Natural killer cell (primary cell): ENCODE measurements at regions not wholly inside any gene's neighbourhood (a gene's known extent, or its start where the extent isn't known, plus 50 kb on each side); places are given as distances from the start of the nearest gene placed in this dataset.

ENCODE experiments used
- ATAC-seq, 3 donors: fragments of 150-1000 bp in 2 of 3; fragments of 200-7000 bp in 1 of 3; cut with Tn5 transposase; 1 replicate in 1 of 3; 2 replicates in 2 of 3; pipeline ENCODE4 v1.10.0; 2021; ENCODE audit warnings: mild to moderate bottlenecking in 2 of 3, moderate library complexity in 2 of 3
- DNase-seq, 2 donors: peaks; one replicate each; pipeline versions ENCODE4 v3.0.0 to v3.0.0-alpha.2; 2013 to 2021; ENCODE audit warnings: mixed read lengths in 1 of 2
- H3K27ac ChIP-seq: one replicate; pipeline ENCODE4 v1.5.1; 2013; ENCODE audit warnings: mild to moderate bottlenecking, low read length
- H3K27me3 ChIP-seq: one replicate; pipeline ENCODE4 v1.6.1; 2013; ENCODE audit warnings: low read length; ENCODE audit not compliant: control insufficient read depth, insufficient read depth
- H3K36me3 ChIP-seq: one replicate; pipeline ENCODE4 v1.6.1; 2013; ENCODE audit warnings: low read length; ENCODE audit not compliant: control insufficient read depth, insufficient read depth
- H3K4me1 ChIP-seq: one replicate; pipeline ENCODE4 v1.6.1; 2013; ENCODE audit warnings: low read length; ENCODE audit not compliant: control insufficient read depth, insufficient read depth
- H3K4me3 ChIP-seq: one replicate; pipeline ENCODE4 v1.5.1; 2013; ENCODE audit warnings: low read length
- H3K9me3 ChIP-seq: one replicate; pipeline ENCODE4 v1.6.1; 2013; ENCODE audit warnings: low read length; ENCODE audit not compliant: control insufficient read depth, insufficient read depth
- H3K27ac Mint-ChIP-seq, 2 donors: one replicate each; pipeline ENCODE4 v1.8.0; 2022; ENCODE audit warnings: mild to moderate bottlenecking in 2 of 2, mixed read lengths in 2 of 2, moderate library complexity in 1 of 2
- H3K27me3 Mint-ChIP-seq, 2 donors: one replicate each; pipeline ENCODE4 v1.8.0; 2022; ENCODE audit warnings: low read depth in 2 of 2, mixed read lengths in 2 of 2
- H3K36me3 Mint-ChIP-seq: one replicate; pipeline ENCODE4 v1.8.0; 2022; ENCODE audit warnings: mixed read lengths
- H3K4me1 Mint-ChIP-seq, 2 donors: one replicate each; pipeline ENCODE4 v1.8.0; 2022; ENCODE audit warnings: mixed read lengths in 2 of 2
- H3K4me3 Mint-ChIP-seq: one replicate; pipeline ENCODE4 v1.8.0; 2022; ENCODE audit warnings: mild to moderate bottlenecking, moderate library complexity, mixed read lengths
- H3K9me3 Mint-ChIP-seq, 2 donors: one replicate each; pipeline ENCODE4 v1.8.0; 2022; ENCODE audit warnings: mixed read lengths in 2 of 2
- CTCF ChIP-seq: fragments of 200-600 bp; IDR thresholded peaks from one replicate; pipeline ENCODE4 v1.8.0; 2022; ENCODE audit warnings: antibody characterized with exemption
- WGBS: methylation state at CpG from one replicate; pipeline ENCODE4 v1.1.7; 2013; ENCODE audit warnings: missing lambda C conversion rate; ENCODE audit not compliant: insufficient coverage; 5-methylcytosine and 5-hydroxymethylcytosine counted together
- intact Hi-C: fragments of 100-400 bp; cut with micrococcal nuclease; formaldehyde crosslinking; loops from one replicate; pipeline ENCODE4 v1.14.2; 2022

- Histone ChIP-seq H3K4me1 (no peaks in the 10 kb centered on the region), H3K9me3 (no peaks in the 10 kb centered on the region), H3K4me3 (no peak overlapping the region), H3K36me3 (no peaks in the 10 kb centered on the region), H3K27me3 (peaks cover 2% of the 10 kb centered on the region), H3K27ac (no peak overlapping the region)
- Mint-ChIP-seq H3K4me1 (no peaks in the 10 kb centered on the region), H3K4me3 (no peak overlapping the region), H3K27ac (no peak overlapping the region), H3K36me3 (no peaks in the 10 kb centered on the region), H3K9me3 (no peaks in the 10 kb centered on the region), H3K27me3 (peaks cover 11 to 50% of the 10 kb centered on the region in 2 donors)
- WGBS = 94% methylated on average over 3 of the region's 4 CpGs
- no peak for ATAC-seq
- DNase-seq = no peak
- intact Hi-C loops = no loop called here
- no peak for TF ChIP-seq CTCF
These were observed 101.0 kb upstream of the SPACA1 start for GRCh38 chr6:87946669-87947068.

GRCh38 chr6:87945966-87946365, 101.7 kb upstream of the SPACA1 start:
- Histone ChIP-seq H3K27me3 (peaks cover 2% of the 10 kb centered on the region), H3K4me1 (no peaks in the 10 kb centered on the region), H3K4me3 (no peak overlapping the region), H3K36me3 (no peaks in the 10 kb centered on the region), H3K9me3 (no peaks in the 10 kb centered on the region), H3K27ac (no peak overlapping the region)
- no peaks in the 10 kb centered on the region for H3K4me1 Mint-ChIP-seq
- 90% methylated on average over 5 of the region's 5 CpGs for WGBS
- TF ChIP-seq CTCF = no peak
- intact Hi-C loops = no loop called here
- no peaks in the 10 kb centered on the region for H3K9me3 Mint-ChIP-seq
- H3K36me3 Mint-ChIP-seq = no peaks in the 10 kb centered on the region
- no peak for ATAC-seq
- no peak for DNase-seq
- H3K27ac Mint-ChIP-seq = no peak overlapping the region
- no peak overlapping the region for H3K4me3 Mint-ChIP-seq
- peaks cover 13 to 57% of the 10 kb centered on the region in 2 donors for H3K27me3 Mint-ChIP-seq

DNA sequence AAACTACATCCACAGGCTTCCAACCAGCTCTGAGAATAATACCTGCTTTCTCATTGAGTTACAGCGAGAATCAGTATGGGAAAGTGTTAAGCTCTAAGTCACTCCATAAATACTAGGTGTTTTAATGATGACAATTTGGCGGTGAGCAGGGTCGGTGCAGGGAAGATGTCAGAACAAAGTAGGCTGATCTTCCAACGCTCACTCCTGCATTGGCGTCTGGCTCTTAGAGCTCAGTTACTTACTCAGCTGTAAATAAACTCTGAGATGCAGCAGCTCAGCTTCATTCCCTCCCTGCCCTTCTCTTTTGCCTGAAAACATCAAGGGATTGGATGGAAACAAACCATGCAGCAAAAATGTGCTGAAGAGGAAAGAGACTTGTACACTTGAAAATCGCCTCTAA, 102.5 kb upstream of the SPACA1 start:
- no peaks in the 10 kb centered on the region for H3K4me1 Mint-ChIP-seq
- peaks cover 2% of the 10 kb centered on the region for H3K27me3 ChIP-seq
- H3K9me3 ChIP-seq = no peaks in the 10 kb centered on the region
- H3K36me3 ChIP-seq = no peaks in the 10 kb centered on the region
- no peak overlapping the region for H3K27ac ChIP-seq
- H3K36me3 Mint-ChIP-seq = no peaks in the 10 kb centered on the region
- intact Hi-C loops = no loop called here
- H3K9me3 Mint-ChIP-seq = no peaks in the 10 kb centered on the region
- ATAC-seq = no peak
- no peak overlapping the region for H3K27ac Mint-ChIP-seq
- WGBS = 74% methylated on average over 5 of the region's 6 CpGs
- no peak for TF ChIP-seq CTCF
- no peak for DNase-seq
- H3K4me3 Mint-ChIP-seq = no peak overlapping the region
- peaks cover 13 to 61% of the 10 kb centered on the region in 2 donors for H3K27me3 Mint-ChIP-seq
- no peak overlapping the region for H3K4me3 ChIP-seq
- no peaks in the 10 kb centered on the region for H3K4me1 ChIP-seq

- Mint-ChIP-seq H3K9me3 (no peaks in the 10 kb centered on the region), H3K36me3 (no peaks in the 10 kb centered on the region), H3K27me3 (peaks cover 16 to 67% of the 10 kb centered on the region in 2 donors), H3K27ac (no peak overlapping the region), H3K4me1 (no peaks in the 10 kb centered on the region), H3K4me3 (no peak overlapping the region)
- Histone ChIP-seq H3K27ac (no peak overlapping the region), H3K9me3 (no peaks in the 10 kb centered on the region), H3K4me3 (no peak overlapping the region), H3K4me1 (no peaks in the 10 kb centered on the region), H3K27me3 (peaks cover 2% of the 10 kb centered on the region), H3K36me3 (no peaks in the 10 kb centered on the region)
- TF ChIP-seq CTCF = no peak
- ATAC-seq (no peak), DNase-seq (no peak)
- intact Hi-C loops = no loop called here
- WGBS = 49% methylated on average over 4 of the region's 5 CpGs
These were observed 103.1 kb upstream of the SPACA1 start for GRCh38 chr6:87944541-87944954.
